Adrenal gland (tissue), 5 donors: ENCODE measurements at regions not wholly inside any gene's neighbourhood (a gene's known extent, or its start where the extent isn't known, plus 50 kb on each side); places are given as distances from the start of the nearest gene placed in this dataset.

Experiments
- POLR2A ChIP-seq, 2 donors: fragments of 450-650 bp; IDR thresholded peaks; one replicate each; pipeline ENCODE4 v1.6.1; 2017; ENCODE audit warnings: antibody characterized with exemption in 2 of 2, mild to moderate bottlenecking in 2 of 2, moderate library complexity in 1 of 2
- TF ChIP-seq, protein P1 (sequence below), 6 experiments: fragments of 450-650 bp in 4 of 6; fragments of 200-600 bp in 2 of 6; sonication (generic) in 1 of 6; IDR thresholded peaks; 1 replicate in 5 of 6; 2 replicates in 1 of 6; pipeline versions ENCODE4 v1.5.1 to v1.8.0; 2016 to 2021; ENCODE audit warnings: antibody characterized with exemption in 6 of 6, mild to moderate bottlenecking in 2 of 6, moderate library complexity in 1 of 6
- donor health status: DM: no; HTN: no; CAD: no.

DNA sequence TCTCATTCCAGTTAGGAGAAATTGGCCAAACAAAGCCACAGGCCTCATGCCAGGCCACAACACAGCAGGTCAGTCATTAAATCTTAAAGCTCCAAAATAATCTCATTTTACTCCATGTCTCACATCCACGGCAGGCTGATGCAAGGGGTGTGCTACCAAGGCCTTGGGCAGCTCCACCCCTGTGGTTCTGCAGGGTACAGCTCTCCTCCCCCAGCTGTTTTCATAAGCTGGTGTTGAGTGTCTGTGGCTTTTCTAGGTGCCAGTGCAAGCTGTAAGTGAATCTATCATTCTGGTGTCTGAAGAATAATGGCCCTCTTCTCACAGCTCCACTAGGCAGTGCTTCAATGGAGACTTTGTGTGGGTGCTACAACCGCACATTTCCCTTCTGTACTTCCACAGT, 949.2 kb downstream of the TECRL start:
- TF ChIP-seq, protein P1, sequence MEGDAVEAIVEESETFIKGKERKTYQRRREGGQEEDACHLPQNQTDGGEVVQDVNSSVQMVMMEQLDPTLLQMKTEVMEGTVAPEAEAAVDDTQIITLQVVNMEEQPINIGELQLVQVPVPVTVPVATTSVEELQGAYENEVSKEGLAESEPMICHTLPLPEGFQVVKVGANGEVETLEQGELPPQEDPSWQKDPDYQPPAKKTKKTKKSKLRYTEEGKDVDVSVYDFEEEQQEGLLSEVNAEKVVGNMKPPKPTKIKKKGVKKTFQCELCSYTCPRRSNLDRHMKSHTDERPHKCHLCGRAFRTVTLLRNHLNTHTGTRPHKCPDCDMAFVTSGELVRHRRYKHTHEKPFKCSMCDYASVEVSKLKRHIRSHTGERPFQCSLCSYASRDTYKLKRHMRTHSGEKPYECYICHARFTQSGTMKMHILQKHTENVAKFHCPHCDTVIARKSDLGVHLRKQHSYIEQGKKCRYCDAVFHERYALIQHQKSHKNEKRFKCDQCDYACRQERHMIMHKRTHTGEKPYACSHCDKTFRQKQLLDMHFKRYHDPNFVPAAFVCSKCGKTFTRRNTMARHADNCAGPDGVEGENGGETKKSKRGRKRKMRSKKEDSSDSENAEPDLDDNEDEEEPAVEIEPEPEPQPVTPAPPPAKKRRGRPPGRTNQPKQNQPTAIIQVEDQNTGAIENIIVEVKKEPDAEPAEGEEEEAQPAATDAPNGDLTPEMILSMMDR (IDR thresholded peaks at IDR 0.05), result no peak
- TF ChIP-seq POLR2A (IDR thresholded peaks at IDR 0.05), result no peak
